Ovary (tissue), 7 donors: ENCODE measurements at regions not wholly inside any gene's neighbourhood (a gene's known extent, or its start where the extent isn't known, plus 50 kb on each side); places are given as distances from the start of the nearest gene placed in this dataset.
"Not testable (repeated sequence)": the region's sequence is repeated elsewhere in the genome, so short reads cannot be mapped to it uniquely, and the experiment has no call there.

Experiments
- DNase-seq, 5 donors: peaks; one replicate each; pipeline ENCODE4 v3.0.0-alpha.2; 2019 to 2020
- H3K27ac ChIP-seq, 2 donors: fragments of 200-600 bp; one replicate each; pipeline versions ENCODE4 v1.5.1 to v1.8.0; 2019 to 2022
- H3K27me3 ChIP-seq: fragments of 200-600 bp; one replicate; pipeline ENCODE4 v1.8.0; 2022
- H3K36me3 ChIP-seq: fragments of 200-600 bp; sonication (generic); one replicate; pipeline ENCODE4 v1.5.1; 2019
- H3K4me1 ChIP-seq: one replicate; pipeline ENCODE4 v1.8.1; 2013; ENCODE audit warnings: mild to moderate bottlenecking, moderate library complexity; ENCODE audit not compliant: insufficient read depth
- H3K4me3 ChIP-seq: fragments of 200-600 bp; sonication (generic); one replicate; pipeline ENCODE4 v1.5.1; 2017
- H3K9me3 ChIP-seq, 2 donors: fragments of 200-600 bp in 1 of 2; sonication (generic) in 1 of 2; one replicate each; pipeline versions ENCODE4 v1.5.1 to v1.8.1; 2013 to 2019; ENCODE audit warnings: mild to moderate bottlenecking in 1 of 2, moderate library complexity in 1 of 2
- EP300 ChIP-seq: sonication (generic); formaldehyde crosslinking; IDR thresholded peaks from one replicate; pipeline ENCODE4 v1.6.1; 2017; ENCODE audit warnings: antibody characterized with exemption
- POLR2A ChIP-seq: fragments of 450-650 bp; IDR thresholded peaks from one replicate; pipeline ENCODE4 v1.6.1; 2017; ENCODE audit warnings: antibody characterized with exemption, mild to moderate bottlenecking, moderate library complexity
- WGBS, 3 donors: extraction: QIAGEN DNeasy Blood & Tissue Kit in 1 of 3; methylation state at CpG; one replicate each; pipeline versions ENCODE4 v1.1.5 to v1.1.7; 2013 to 2017; 5-methylcytosine and 5-hydroxymethylcytosine counted together
- intact Hi-C, 4 donors: fragments of 100-400 bp; cut with DNase I; formaldehyde crosslinking; loops; one replicate each; pipeline versions ENCODE4 v1.11.0 to v1.15.1; 2022 to 2023
- TF ChIP-seq, protein P1 (sequence below), 3 donors: fragments of 450-650 bp in 2 of 3; fragments of 200-600 bp in 1 of 3; IDR thresholded peaks; one replicate each; pipeline versions ENCODE4 v1.5.1 to v1.8.0; 2016 to 2022; ENCODE audit warnings: antibody characterized with exemption in 3 of 3, mild to moderate bottlenecking in 1 of 3
- donor health status: DM: no; HTN: no; CAD: no; lungs with moderate emphysema.
- donor health status: DM: no; HTN: no; CAD: no.
- donor health status: Bipolar disorder and iron deficiency.
- donor health status: DM: no; HTN: no; CAD: no.
- donor health status: DM: yes; HTN: yes; CAD: no.

DNA sequence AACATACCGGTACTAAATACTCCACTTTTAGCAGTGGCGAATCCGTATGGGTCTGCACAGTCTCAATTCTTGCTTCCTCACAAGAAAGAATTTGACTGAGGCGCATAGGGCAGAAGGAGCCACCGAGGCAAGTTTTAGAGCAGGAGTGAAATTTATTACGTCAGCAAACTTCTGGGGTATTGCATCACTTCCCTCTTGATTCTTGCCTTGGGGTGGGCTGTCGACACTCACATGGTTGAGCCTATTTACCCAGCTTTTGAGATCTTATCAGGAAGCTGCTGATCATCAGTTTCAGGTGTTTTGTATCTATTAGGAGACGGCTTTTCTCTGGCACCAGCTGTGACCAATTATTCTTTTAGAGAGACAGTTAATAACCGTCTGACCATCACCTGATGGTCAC, 111.5 kb upstream of the CCNH start:
- H3K9me3 ChIP-seq: no peaks in the 10 kb centered on the region
- 29 to 45% (median 31%) methylated on average over 9 of the region's 9 CpGs for WGBS, 3 donors
- H3K4me1 ChIP-seq: no peaks in the 10 kb centered on the region
- H3K4me3 ChIP-seq: no peak overlapping the region
- H3K27ac ChIP-seq: no peak overlapping the region
- no peak for DNase-seq
- TF ChIP-seq, protein P1, sequence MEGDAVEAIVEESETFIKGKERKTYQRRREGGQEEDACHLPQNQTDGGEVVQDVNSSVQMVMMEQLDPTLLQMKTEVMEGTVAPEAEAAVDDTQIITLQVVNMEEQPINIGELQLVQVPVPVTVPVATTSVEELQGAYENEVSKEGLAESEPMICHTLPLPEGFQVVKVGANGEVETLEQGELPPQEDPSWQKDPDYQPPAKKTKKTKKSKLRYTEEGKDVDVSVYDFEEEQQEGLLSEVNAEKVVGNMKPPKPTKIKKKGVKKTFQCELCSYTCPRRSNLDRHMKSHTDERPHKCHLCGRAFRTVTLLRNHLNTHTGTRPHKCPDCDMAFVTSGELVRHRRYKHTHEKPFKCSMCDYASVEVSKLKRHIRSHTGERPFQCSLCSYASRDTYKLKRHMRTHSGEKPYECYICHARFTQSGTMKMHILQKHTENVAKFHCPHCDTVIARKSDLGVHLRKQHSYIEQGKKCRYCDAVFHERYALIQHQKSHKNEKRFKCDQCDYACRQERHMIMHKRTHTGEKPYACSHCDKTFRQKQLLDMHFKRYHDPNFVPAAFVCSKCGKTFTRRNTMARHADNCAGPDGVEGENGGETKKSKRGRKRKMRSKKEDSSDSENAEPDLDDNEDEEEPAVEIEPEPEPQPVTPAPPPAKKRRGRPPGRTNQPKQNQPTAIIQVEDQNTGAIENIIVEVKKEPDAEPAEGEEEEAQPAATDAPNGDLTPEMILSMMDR (IDR thresholded peaks at IDR 0.05): no peak
- TF ChIP-seq EP300: no peak
- no peak for TF ChIP-seq POLR2A
- intact Hi-C loops: no loop called here
- no peaks in the 10 kb centered on the region for H3K27me3 ChIP-seq
- H3K36me3 ChIP-seq: no peaks in the 10 kb centered on the region

DNA sequence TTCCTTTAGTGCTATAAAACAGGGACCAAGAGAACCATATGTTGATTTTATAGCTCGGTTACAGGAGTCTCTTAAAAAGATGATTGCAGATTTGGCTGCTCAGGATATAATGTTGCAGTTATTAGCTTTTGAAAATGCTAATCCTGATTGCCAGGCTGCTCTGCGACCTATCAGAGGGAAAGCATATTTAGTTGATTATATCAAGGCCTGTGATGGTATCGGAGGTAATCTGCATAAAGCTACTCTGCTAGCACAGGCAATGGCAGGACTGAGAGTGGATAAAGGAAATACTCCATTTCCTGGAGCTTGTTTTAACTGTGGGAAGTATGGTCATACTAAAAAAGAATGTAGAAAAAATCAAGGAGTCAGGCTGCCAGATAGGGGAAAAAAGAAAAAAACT, 99.0 kb upstream of the CCNH start:
- intact Hi-C loops, DNase-seq, H3K9me3 ChIP-seq, H3K4me1 ChIP-seq, H3K27me3 ChIP-seq, H3K36me3 ChIP-seq, H3K4me3 ChIP-seq, H3K27ac ChIP-seq: not testable (repeated sequence)
- 71 to 79% (median 74%) methylated on average over 3 of the region's 3 CpGs for WGBS, 3 donors

DNA sequence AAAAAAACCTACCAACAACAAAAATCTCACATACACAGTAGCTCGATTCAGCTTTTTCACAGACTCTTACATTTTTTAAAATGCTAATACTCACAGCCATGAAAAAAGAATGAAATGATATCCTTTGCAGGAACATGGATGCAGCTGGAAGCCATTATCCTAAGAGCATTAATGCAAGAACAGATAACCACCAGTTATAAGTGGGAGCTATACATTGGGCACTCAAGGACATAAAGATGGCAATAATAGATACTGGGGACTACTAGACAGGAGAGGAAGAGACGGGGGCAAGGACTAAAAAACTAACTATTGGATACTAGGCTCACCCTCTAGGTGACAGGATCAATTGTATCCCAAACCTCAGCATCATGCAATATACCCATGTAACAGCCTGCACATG, 90.3 kb upstream of the CCNH start:
- H3K27me3 ChIP-seq: no peaks in the 10 kb centered on the region
- H3K4me1 ChIP-seq: no peaks in the 10 kb centered on the region
- TF ChIP-seq POLR2A: no peak
- TF ChIP-seq EP300: no peak
- TF ChIP-seq, protein P1 (IDR thresholded peaks at IDR 0.05): no peak
- 45 to 61% (median 51%) methylated on average over 2 of the region's 2 CpGs for WGBS, 3 donors
- no peak overlapping the region for H3K27ac ChIP-seq
- DNase-seq: no peak
- no peaks in the 10 kb centered on the region for H3K36me3 ChIP-seq
- H3K4me3 ChIP-seq: no peak overlapping the region
- peaks cover 0 to 4% of the 10 kb centered on the region in 2 donors for H3K9me3 ChIP-seq
- intact Hi-C loops: no loop called here

DNA sequence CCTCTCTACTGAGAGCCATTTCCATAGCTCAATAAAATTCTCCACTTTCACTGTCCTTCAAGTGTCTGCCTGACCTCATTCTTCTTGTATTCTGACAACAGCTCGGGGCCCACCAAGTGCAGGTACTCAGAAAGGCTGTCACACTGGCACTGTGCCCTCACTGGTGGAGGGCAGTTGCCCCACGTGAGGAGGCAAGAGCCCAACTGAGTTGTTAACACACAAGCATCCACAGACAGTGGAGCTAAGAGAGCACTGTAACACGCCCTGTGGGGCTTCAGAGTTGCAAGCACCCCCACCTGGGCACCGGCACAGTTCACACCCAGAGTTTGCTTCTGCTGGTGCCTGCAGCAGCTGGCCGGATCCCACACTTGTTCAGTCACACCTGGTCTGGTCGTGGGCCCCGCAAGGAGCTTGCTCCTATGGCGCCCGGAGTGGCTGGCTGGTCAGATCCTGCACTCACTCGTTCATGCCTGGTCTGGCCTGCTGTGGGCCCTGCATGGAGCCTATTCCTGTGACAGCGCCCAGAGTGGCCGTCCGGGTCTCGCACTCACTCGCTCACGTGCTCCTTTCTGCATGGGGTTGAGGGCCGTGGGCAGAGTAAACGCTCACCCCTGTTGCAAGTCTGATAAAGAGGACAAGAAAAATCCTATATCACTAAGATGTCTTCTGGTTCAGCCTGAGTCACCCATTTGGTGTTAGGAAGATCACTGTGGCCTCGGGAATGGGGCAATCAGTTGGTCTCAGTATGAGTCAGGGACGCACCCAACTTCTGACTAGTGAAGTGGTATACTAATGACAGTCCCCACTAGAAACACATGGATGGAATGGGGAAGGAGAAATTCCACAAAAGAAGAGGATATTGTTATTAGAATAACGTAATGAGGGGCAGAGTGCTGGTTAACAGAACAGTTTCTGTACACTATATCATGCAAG, 87.0 kb upstream of the CCNH start:
- Histone ChIP-seq H3K36me3 (no peaks in the 10 kb centered on the region), H3K9me3 (peaks cover 0 to 7% of the 10 kb centered on the region in 2 donors), H3K27ac (no peak overlapping the region), H3K4me3 (no peak overlapping the region), H3K4me1 (no peaks in the 10 kb centered on the region), H3K27me3 (no peaks in the 10 kb centered on the region)
- TF ChIP-seq EP300 (no peak), POLR2A (no peak)
- TF ChIP-seq, protein P1 (IDR thresholded peaks at IDR 0.05): no peak
- intact Hi-C loops: no loop called here
- no peak for DNase-seq
- 82 to 86% (median 84%) methylated on average over 21 of the region's 21 CpGs for WGBS, 3 donors
